Gastroesophageal sphincter (tissue), 3 donors: ENCODE measurements at regions not wholly inside any gene's neighbourhood (a gene's known extent, or its start where the extent isn't known, plus 50 kb on each side); places are given as distances from the start of the nearest gene placed in this dataset.

Experiments
- CTCF ChIP-seq, 4 experiments: fragments of 200-600 bp in 2 of 4; fragments of 450-650 bp in 2 of 4; sonication (generic) in 1 of 4; IDR thresholded peaks; one replicate each; pipeline ENCODE4 v1.5.1; 2017 to 2019; ENCODE audit warnings: antibody characterized with exemption in 4 of 4, mild to moderate bottlenecking in 2 of 4, moderate library complexity in 2 of 4
- POLR2A ChIP-seq, 2 donors: fragments of 450-650 bp; IDR thresholded peaks; one replicate each; pipeline ENCODE4 v1.6.1; 2017; ENCODE audit warnings: antibody characterized with exemption in 2 of 2, mild to moderate bottlenecking in 2 of 2, moderate library complexity in 1 of 2
- POLR2AphosphoS5 ChIP-seq: sonication (generic); formaldehyde crosslinking; IDR thresholded peaks from one replicate; pipeline ENCODE4 v1.6.1; 2017; ENCODE audit warnings: antibody characterized with exemption

GRCh38 chr14:95021588-95021987 lies 135.7 kb downstream of the DICER1 start:
- no peak for TF ChIP-seq CTCF (IDR thresholded peaks at IDR 0.05)
- no peak for TF ChIP-seq POLR2A (IDR thresholded peaks at IDR 0.05)
- no peak for TF ChIP-seq POLR2AphosphoS5
